SIG-M5 treated with dmso at 0.1 percent for 504 hours (cell line): ENCODE measurements at regions not wholly inside any gene's neighbourhood (a gene's known extent, or its start where the extent isn't known, plus 50 kb on each side); places are given as distances from the start of the nearest gene placed in this dataset.
A peak's percentile ranks its signal among the peaks of the same experiment; 100 is the strongest.

Source experiments
- DNase-seq: peaks from one replicate; lab custom pipeline; 2025; ENCODE audit not compliant: unreplicated experiment; lab: John Stamatoyannopoulos, UW

DNA sequence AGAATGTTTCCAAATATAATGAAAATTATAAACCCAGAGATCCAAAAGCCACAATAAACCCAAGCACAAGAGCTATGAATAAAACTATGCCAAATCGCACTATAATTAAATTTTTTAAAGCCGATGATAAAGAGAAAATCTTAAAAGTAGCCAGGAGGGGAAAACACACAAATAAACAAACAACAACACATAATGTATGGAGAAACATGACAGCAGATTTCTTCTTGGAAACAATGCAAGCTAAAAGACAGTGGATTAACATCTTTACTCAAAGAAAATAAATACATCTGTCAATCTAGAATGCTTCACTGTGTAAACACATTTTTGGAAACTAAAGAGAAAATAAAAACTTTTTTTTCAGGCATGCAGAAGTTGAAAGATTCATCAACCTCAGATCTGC lies 53.0 kb upstream of the SMOX start:
- DNase-seq = no peak

- DNase-seq = peak; percentile 60
Measured at GRCh38 chr20:4091490-4092479, 56.8 kb upstream of the SMOX start.

DNA sequence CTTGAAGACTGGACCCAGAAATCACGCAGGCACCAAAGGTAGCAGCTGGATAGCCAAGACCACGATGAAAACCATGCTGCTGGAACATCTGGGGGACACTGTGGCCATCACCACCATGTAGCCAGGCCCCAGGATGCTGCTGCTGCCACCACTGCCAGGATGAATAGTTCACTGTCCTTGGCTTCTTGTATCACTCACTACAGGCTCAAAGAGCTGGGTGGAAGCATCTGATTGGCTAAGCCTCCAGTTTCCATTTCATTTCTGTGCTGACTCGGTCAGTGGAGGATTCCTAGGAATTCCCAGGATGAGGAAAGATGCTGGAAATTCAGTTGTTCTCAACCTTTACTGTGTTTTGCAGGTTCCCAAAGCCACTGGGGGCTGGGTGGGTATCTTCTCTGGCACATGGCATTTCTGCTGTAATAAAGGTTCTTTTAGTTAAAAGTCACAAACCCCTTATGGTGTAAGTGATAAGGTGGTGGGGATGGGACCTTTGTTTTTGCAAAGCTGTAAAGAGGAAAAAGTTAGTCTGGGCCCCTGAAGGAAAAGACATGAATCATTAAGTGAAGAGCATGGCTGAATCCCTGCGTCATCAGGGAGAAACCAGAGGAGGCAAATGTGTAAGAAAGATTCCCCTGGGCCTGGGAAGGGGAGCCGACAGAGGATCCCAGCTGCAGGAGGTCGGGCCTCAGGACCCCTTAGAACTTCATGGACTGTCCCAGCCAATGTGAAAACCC lies 57.7 kb upstream of the SMOX start:
- DNase-seq = no peak

GRCh38 chr20:4089756-4090487 lies 58.7 kb upstream of the SMOX start:
- DNase-seq = peak; percentile 96

- no peak for DNase-seq
Measured at GRCh38 chr20:4088766-4089165, 59.9 kb upstream of the SMOX start.

DNA sequence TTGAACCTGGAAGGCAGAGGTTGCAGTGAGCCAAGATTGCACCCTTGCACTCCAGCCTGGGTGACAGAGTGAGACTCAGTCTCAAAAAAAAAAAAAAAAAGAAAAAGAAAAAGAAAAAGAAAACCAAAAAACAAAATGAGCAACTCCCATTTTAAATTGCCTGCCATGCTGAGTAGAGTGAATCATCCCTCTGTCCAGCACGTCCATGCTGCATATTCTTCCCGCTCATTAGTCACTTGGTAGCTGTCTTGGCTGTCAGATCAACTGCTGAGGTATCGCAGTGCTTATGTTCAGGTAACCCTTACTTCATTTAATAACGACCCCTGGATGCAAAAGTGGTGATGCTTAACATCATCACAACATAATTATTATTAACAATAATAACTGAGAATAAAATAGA lies 60.7 kb upstream of the SMOX start:
- no peak for DNase-seq

DNA sequence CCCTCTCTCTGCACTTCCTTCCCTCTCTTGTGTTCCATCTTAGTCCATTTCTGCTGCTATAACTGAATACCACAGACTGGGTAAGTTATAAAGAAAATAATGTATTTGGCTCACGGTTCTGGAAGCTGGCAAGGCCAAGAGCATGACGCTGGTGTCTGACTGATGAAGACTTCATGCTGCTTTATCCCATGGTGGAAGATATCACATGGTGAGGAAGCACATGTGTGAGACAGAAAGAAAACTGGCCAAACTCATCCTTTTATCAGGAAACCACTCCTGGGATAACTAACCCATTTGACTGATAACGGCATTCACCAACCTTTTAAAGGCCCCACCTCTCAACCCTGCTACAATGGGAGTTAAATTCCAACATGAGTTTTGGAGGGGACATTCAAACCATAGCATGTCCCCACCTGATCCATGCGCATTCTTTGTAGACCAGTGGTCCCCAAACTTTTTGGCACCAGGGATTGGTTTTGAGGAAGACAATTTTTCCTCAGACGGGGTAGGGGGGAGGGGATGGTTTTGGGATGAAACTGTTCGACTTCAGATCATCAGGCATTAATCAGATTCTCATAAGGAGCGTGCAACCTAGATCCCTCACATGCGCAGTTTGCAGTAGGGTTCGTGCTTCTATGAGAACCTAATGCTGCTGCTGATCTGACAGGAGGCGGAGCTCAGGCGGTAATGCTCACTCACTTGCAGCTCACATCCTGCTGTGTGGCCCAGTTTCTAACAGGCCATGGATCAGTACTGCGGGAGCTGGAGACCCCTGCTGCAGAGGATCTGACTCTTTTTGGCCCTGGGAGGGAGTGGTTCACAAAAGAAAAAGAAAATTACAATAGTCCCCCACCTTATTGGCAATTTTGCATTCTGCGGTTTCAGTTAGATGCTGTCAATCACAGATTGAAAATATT lies 61.6 kb upstream of the SMOX start:
- no peak for DNase-seq

- DNase-seq = no peak
Measured at GRCh38 chr20:4084721-4085120, 63.9 kb upstream of the SMOX start.

DNA sequence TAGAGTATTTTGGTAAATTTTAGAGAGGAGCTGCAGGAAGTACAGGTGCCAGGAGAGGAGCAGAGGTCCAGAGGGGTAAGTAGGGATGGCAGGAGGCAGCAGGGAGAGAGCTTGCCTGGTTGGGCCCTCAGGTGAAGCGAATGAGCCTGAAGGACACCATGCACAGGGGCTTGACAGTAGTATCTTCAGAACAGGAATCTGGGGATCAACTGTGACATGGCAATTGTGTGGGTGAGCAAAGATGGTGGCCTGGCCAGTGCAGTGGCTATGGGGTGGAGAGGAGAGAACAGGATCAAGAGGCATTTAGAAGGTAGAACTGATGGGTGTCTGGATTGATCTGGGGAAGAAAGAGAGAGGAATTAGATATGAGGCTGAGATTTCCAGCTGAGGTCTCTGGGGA lies 64.5 kb upstream of the SMOX start:
- no peak for DNase-seq

GRCh38 chr20:4083098-4083865 lies 65.3 kb upstream of the SMOX start:
- no peak for DNase-seq

- peak; percentile 98 for DNase-seq
Measured at GRCh38 chr20:4082406-4083097, 66.1 kb upstream of the SMOX start.

DNA sequence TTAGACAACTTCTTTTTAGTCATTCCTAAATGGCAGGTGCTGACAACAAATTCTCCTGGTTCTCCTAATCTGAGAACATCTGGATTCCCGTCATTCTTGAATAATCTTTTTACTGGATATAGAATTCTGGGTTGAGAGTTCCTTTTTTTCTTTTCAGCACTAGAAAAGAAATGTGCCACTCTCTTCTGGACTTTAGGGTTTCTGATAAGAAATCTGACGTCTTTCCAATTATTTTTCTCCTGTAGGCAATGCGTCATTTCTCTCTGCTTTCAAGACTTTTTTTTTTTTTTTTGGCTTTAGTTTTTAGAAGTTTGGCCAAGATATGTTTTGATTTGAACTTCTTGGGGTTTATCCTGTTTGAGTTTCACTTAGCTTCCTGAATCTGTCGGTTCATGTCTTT lies 66.1 kb upstream of the RNF24 start:
- DNase-seq = no peak

GRCh38 chr20:4076671-4077070 lies 61.3 kb upstream of the RNF24 start:
- DNase-seq = no peak

DNA sequence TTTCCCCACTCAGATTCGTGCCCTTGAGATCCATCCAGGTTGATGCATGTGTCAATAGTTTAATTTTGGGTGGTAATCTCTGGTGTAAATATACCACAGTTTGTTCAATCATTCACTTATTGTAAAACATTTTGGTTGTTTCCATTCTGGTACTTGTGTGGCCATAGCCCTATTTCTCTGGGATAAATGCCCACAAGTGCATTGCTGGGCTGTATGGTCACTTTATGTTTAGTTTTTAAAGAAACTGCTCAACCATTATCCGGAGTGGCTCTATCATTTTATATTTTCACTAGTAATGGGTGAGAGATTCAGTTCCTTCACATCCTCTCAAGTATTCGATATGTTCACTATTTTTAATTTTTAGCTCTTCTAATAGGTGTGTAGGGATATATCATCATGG lies 60.7 kb upstream of the RNF24 start:
- DNase-seq = no peak

GRCh38 chr20:4074877-4075455 lies 59.6 kb upstream of the RNF24 start:
- DNase-seq = peak; percentile 86

DNA sequence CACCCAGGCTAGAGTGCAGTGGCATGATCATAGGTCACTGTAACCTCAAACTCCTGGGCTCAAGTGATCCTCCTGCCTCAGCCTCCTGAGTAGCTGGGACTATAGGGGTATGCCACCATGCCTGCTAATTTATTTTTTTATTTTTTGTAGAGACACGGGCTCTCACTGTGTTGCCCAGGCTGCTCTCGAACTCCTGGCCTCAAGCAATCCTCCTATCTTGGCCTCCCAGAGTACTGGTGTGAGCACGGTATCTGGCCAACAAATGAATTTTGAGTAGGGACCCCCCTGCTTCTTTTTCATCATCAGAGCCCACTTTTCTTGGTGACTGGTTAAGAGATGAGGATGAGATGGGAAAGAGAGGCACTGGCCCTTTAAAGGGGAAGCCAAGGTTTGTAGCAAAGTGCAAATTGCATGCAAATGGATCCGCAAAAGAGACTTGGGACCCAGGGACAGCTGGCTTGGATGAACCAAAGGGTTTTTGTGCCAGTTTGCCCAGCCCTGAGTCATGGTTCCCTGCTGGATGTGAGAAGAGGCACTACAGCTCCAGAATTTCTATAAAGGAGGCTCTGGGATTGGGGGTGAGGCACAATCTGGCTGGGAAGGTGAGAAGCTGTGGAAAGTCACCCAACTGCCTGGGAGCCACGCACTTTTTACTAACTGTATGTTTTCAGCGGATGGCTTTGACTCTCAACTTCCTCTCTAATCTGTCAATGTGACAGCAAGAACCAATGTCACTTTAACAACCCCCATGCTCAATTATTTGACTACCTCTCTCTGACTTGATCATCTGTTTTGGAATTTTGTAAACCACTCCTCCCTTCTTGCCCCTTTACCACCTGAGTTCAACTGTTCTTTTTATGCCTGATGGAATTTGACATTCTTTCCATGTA lies 58.7 kb upstream of the RNF24 start:
- no peak for DNase-seq

DNA sequence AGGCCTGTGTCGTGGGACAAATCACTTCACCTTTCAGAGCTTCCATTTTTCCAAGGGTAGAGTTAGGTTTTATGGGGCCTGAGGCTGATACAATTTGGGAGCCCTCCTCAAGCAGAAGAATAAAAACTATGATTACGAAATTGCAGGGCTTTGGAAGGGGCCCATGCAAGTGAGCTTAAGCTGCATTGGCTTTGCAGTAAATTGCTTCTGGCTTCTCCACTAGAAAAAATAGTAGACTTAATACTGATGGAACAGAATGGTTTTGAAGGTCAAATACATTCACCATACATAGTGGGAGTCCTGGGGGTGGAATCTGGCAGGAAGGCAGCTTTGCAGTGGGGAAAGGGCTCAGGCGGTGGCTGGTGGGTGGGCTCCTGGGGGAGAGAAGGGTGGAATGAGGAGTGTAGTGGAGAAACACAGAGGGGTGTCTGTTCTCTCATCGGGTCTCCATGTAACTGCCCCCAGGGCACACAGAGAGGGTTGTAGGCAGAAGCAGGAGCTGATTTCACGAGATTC lies 55.9 kb upstream of the RNF24 start:
- DNase-seq = no peak
